ENCODE measurements at regions not wholly inside any gene's neighbourhood (a gene's known extent, or its start where the extent isn't known, plus 50 kb on each side); places are given as distances from the start of the nearest gene placed in this dataset.

- Histone ChIP-seq H3K36me3 (ENCODE audit: control insufficient read depth, insufficient read depth, low read length) (no peaks in the 10 kb centered on the region), H3K27ac (ENCODE audit: extremely low read depth, low read depth, low read length) (no peak overlapping the region), H3K4me1 (replicated peaks in 1 of 2; ENCODE audit: control insufficient read depth in 2 of 2, insufficient read depth in 2 of 2, low read length in 2 of 2) (no peaks in the 10 kb centered on the region), H3K9me3 (replicated peaks; ENCODE audit: control insufficient read depth, insufficient read depth, low read depth, low read length) (no peaks in the 10 kb centered on the region), H3K9ac (ENCODE audit: insufficient read depth in 1 of 2, low read depth in 2 of 2, low read length in 2 of 2) (no peak overlapping the region), H3K27me3 (ENCODE audit: control insufficient read depth in 2 of 2, insufficient read depth in 2 of 2, low read length in 2 of 2) (no peaks in the 10 kb centered on the region), H3K79me2 (ENCODE audit: control insufficient read depth, insufficient read depth, low read length) (no peaks in the 10 kb centered on the region), H3K9me1 (ENCODE audit: control insufficient read depth, insufficient read depth, low read length) (no peaks in the 10 kb centered on the region), H3K4me2 (ENCODE audit: insufficient read depth, low read length) (no peak overlapping the region), H4K20me1 (replicated peaks; ENCODE audit: control insufficient read depth, insufficient read depth, low read length) (no peaks in the 10 kb centered on the region), H2AFZ (ENCODE audit: low read depth, low read length) (no peak overlapping the region), H3K4me3 (no peak overlapping the region)
- 0% methylated on average over 2 of the region's 2 CpGs for WGBS (ENCODE audit: insufficient coverage, low coverage, missing lambda C conversion rate)
- FAIRE-seq (no peak), DNase-seq (ENCODE audit: extremely low read depth in 1 of 4, low spot score in 3 of 4) (no peak), ATAC-seq (no peak)
- no peak for TF ChIP-seq ZNF584 (CRISPR knock-in tag; IDR thresholded peaks at IDR 0.05; ENCODE audit: low read depth)
- no peak for TF ChIP-seq ZBTB2 (IDR thresholded peaks at IDR 0.05)
- no peak for TF ChIP-seq KDM4B (IDR thresholded peaks at IDR 0.05; ENCODE audit: borderline replicate concordance in 2 of 2, low read depth in 1 of 2)
- no peak for TF ChIP-seq ZNF699 (CRISPR knock-in tag; IDR thresholded peaks at IDR 0.05; ENCODE audit: insufficient replicate concordance)
- TF ChIP-seq ZNF197 (CRISPR knock-in tag; IDR thresholded peaks at IDR 0.05; ENCODE audit: low read depth) = no peak
- TF ChIP-seq RBBP5 (IDR thresholded peaks at IDR 0.05; ENCODE audit: borderline replicate concordance, insufficient read depth, low read length, poor library complexity, severe bottlenecking) = no peak
- no peak for TF ChIP-seq KAT7 (CRISPR knock-in tag; IDR thresholded peaks at IDR 0.05; ENCODE audit: borderline replicate concordance)
- no peak for TF ChIP-seq NCOA1 (IDR thresholded peaks at IDR 0.05; ENCODE audit: low read depth)
- TF ChIP-seq MCM5 (IDR thresholded peaks at IDR 0.05; ENCODE audit: low read depth) = no peak
- no TSS peak for BruUV-seq (replicated peaks)
- ChIA-PET POLR2A (interaction anchor here (0.6 kb wide), 1 partner anchor 84 kb away, joined by 3 read pairs; no protein-coding TSS in a partner anchor), CTCF (ENCODE audit: low intra/inter-chr PET ratio) (no interaction called here)
- intact Hi-C loops (cut with micrococcal nuclease) = no loop called here
- in situ Hi-C loops (cut with MboI) = no loop called here
Observed at GRCh38 chrX:16368696-16369095, 201.4 kb downstream of the MAGEB17 start.
